SK-N-SH (cell line): ENCODE measurements at regions not wholly inside any gene's neighbourhood (a gene's known extent, or its start where the extent isn't known, plus 50 kb on each side); places are given as distances from the start of the nearest gene placed in this dataset.

ENCODE experiments used
- CTCF ChIA-PET: fragments of 300-600, 350-600 bp; formaldehyde crosslinking; extraction: SDS; loops from one replicate; lab custom pipeline; 2021; lab: Yijun Ruan, JAX
- POLR2A ChIA-PET: fragments of 350-600 bp; sonication (Branson Sonifier 250); formaldehyde crosslinking; extraction: SDS; loops from one replicate; lab custom pipeline; 2020; ENCODE audit warnings: antibody characterized with exemption, inconsistent platforms; lab: Yijun Ruan, JAX
- DNase-seq: peaks from one replicate; pipeline ENCODE4 v3.0.0; 2012
- H2AFZ ChIP-seq: fragments of 200-600 bp; sonication (generic); 2 replicates; pipeline ENCODE4 v1.8.1; 2016; ENCODE audit warnings: antibody characterized with exemption, mild to moderate bottlenecking, low read depth
- H3F3A ChIP-seq: fragments of 200-600 bp; sonication (generic); replicated peaks from 2 replicates; pipeline ENCODE3; 2016; ENCODE audit warnings: antibody characterized with exemption, mild to moderate bottlenecking; ENCODE audit not compliant: insufficient read depth
- H3K27ac ChIP-seq, 2 experiments: fragments of 200-500 bp in 1 of 2; fragments of 200-600 bp in 1 of 2; sonication (Bioruptor generic) in 1 of 2; sonication (generic), shearing (Covaris generic) in 1 of 2; 2 replicates each; pipeline versions ENCODE4 v1.5.1 to v1.6.1; 2014 to 2016; ENCODE audit warnings: low read depth in 2 of 2, inconsistent platforms in 1 of 2, low read length in 1 of 2, mild to moderate bottlenecking in 1 of 2, mixed read lengths in 1 of 2
- H3K27me3 ChIP-seq: fragments of 200-600 bp; sonication (generic), shearing (Covaris generic); 2 replicates; pipeline ENCODE4 v1.6.1; 2016; ENCODE audit warnings: mixed run types; ENCODE audit not compliant: insufficient read depth
- H3K36me3 ChIP-seq, 2 experiments: fragments of 200-500 bp in 1 of 2; fragments of 200-600 bp in 1 of 2; sonication (Bioruptor generic) in 1 of 2; sonication (generic) in 1 of 2; replicated peaks in 1 of 2; 2 replicates each; pipeline versions ENCODE3 to v1.5.1; 2014 to 2016; ENCODE audit warnings: low read length in 1 of 2, mild to moderate bottlenecking in 1 of 2; ENCODE audit not compliant: insufficient read depth in 2 of 2, control insufficient read depth in 1 of 2
- H3K4me1 ChIP-seq, 2 experiments: fragments of 200-500 bp in 1 of 2; fragments of 200-600 bp in 1 of 2; sonication (Bioruptor generic) in 1 of 2; sonication (generic), shearing (Covaris generic) in 1 of 2; 2 replicates each; pipeline versions ENCODE4 v1.5.1 to v1.6.1; 2014 to 2016; ENCODE audit warnings: low read depth in 1 of 2, low read length in 1 of 2, mixed run types in 1 of 2; ENCODE audit not compliant: insufficient read depth in 2 of 2, control insufficient read depth in 1 of 2
- H3K4me2 ChIP-seq: fragments of 200-600 bp; sonication (generic), shearing (Covaris generic); 2 replicates; pipeline ENCODE4 v1.6.1; 2017; ENCODE audit warnings: mixed run types
- H3K4me3 ChIP-seq, 2 experiments: fragments of 200-500 bp in 1 of 2; fragments of 200-600 bp in 1 of 2; sonication (Bioruptor generic) in 1 of 2; sonication (generic), shearing (Covaris generic) in 1 of 2; 2 replicates each; pipeline versions ENCODE4 v1.5.1 to v1.8.1; 2014 to 2016; ENCODE audit warnings: low read depth in 2 of 2, inconsistent platforms in 1 of 2, low read length in 1 of 2, mild to moderate bottlenecking in 1 of 2, mixed read lengths in 1 of 2, moderate library complexity in 1 of 2
- H3K79me2 ChIP-seq: fragments of 200-600 bp; sonication (generic); 2 replicates; pipeline ENCODE4 v1.8.1; 2017; ENCODE audit warnings: mild to moderate bottlenecking; ENCODE audit not compliant: insufficient read depth
- H3K9ac ChIP-seq: fragments of 200-600 bp; sonication (generic); 2 replicates; pipeline ENCODE4 v1.6.1; 2017; ENCODE audit warnings: mixed run types
- H3K9me2 ChIP-seq: fragments of 200-600 bp; sonication (generic); 2 replicates; pipeline ENCODE4 v1.6.1; 2017; ENCODE audit warnings: mixed run types
- H3K9me3 ChIP-seq: fragments of 200-600 bp; sonication (generic); 2 replicates; pipeline ENCODE4 v1.6.1; 2017; ENCODE audit warnings: mixed run types, mild to moderate bottlenecking, moderate library complexity
- H4K20me1 ChIP-seq: fragments of 200-600 bp; sonication (generic); 2 replicates; pipeline ENCODE4 v1.6.1; 2017; ENCODE audit warnings: mild to moderate bottlenecking, mixed run types; ENCODE audit not compliant: insufficient read depth
- CHD2 ChIP-seq: fragments of 150-350 bp; IDR thresholded peaks from 2 replicates; pipeline ENCODE4 v1.6.1; 2018; ENCODE audit warnings: low read length; ENCODE audit not compliant: partially characterized antibody
- EP300 ChIP-seq, 2 experiments: IDR thresholded peaks; 2 replicates each; pipeline versions ENCODE4 v1.4.0 to v1.6.1; 2012; ENCODE audit warnings: borderline replicate concordance in 1 of 2, low read depth in 1 of 2, low read length in 1 of 2
- FOSL2 ChIP-seq: IDR thresholded peaks from 2 replicates; pipeline ENCODE4 v1.4.0; 2012; ENCODE audit warnings: low read depth, mild to moderate bottlenecking, moderate library complexity, borderline replicate concordance
- FOXJ3 ChIP-seq: sonication (generic); formaldehyde crosslinking; IDR thresholded peaks from 2 replicates; pipeline ENCODE4 v1.5.1; 2020; ENCODE audit warnings: mild to moderate bottlenecking, missing genetic modification reagents
- GATA2 ChIP-seq: sonication (generic); formaldehyde crosslinking; IDR thresholded peaks from 2 replicates; pipeline ENCODE4 v1.5.0; 2020; ENCODE audit warnings: mild to moderate bottlenecking, missing genetic modification reagents
- JUND ChIP-seq: IDR thresholded peaks from 2 replicates; pipeline ENCODE4 v1.4.0; 2012
- NFIC ChIP-seq: IDR thresholded peaks from 2 replicates; pipeline ENCODE4 v1.4.0; 2012; ENCODE audit warnings: borderline replicate concordance
- NRF1 ChIP-seq: IDR thresholded peaks from 2 replicates; pipeline ENCODE4 v1.6.1; 2012; ENCODE audit warnings: low read depth, mild to moderate bottlenecking, low read length
- RCOR1 ChIP-seq: fragments of 150-350 bp; IDR thresholded peaks from 2 replicates; pipeline ENCODE4 v1.6.1; 2017; ENCODE audit warnings: antibody characterized with exemption, low read length
- RXRA ChIP-seq: IDR thresholded peaks from 2 replicates; pipeline ENCODE4 v1.4.0; 2012; ENCODE audit warnings: low read depth, mild to moderate bottlenecking, borderline replicate concordance
- SMC3 ChIP-seq: IDR thresholded peaks from 2 replicates; pipeline ENCODE4 v1.6.1; 2012; ENCODE audit warnings: low read depth, low read length, improper control_type of control experiment
- TAF1 ChIP-seq: IDR thresholded peaks from 2 replicates; pipeline ENCODE4 v1.6.1; 2012; ENCODE audit warnings: low read depth, mild to moderate bottlenecking, low read length, moderate library complexity, borderline replicate concordance
- TCF12 ChIP-seq: IDR thresholded peaks from 2 replicates; pipeline ENCODE4 v1.4.0; 2012
- TEAD4 ChIP-seq: IDR thresholded peaks from 2 replicates; pipeline ENCODE4 v1.4.0; 2012; ENCODE audit warnings: mild to moderate bottlenecking, borderline replicate concordance; ENCODE audit not compliant: insufficient read depth
- WGBS: methylation state at CpG from one replicate; pipeline ENCODE4 v1.1.6; 2017; ENCODE audit warnings: low lambda C conversion rate; 5-methylcytosine and 5-hydroxymethylcytosine counted together
- TF ChIP-seq, protein P1 (sequence below): fragments of 150-350 bp; IDR thresholded peaks from 2 replicates; pipeline ENCODE4 v1.6.1; 2017; ENCODE audit warnings: antibody characterized with exemption, low read length, low read depth, borderline replicate concordance
- TF ChIP-seq, protein P2 (sequence below): IDR thresholded peaks from 2 replicates; pipeline ENCODE4 v1.4.0; 2012; ENCODE audit warnings: low read depth, borderline replicate concordance
- TF ChIP-seq, protein P3 (sequence below): fragments of 150-350 bp; IDR thresholded peaks from 2 replicates; pipeline ENCODE4 v1.6.1; 2016; ENCODE audit warnings: mild to moderate bottlenecking, low read depth, low read length
- TF ChIP-seq, protein P4 (sequence below): IDR thresholded peaks from 2 replicates; pipeline ENCODE4 v1.4.0; 2012; ENCODE audit warnings: low read depth, borderline replicate concordance
- TF ChIP-seq, protein P5 (sequence below): IDR thresholded peaks from 2 replicates; pipeline ENCODE4 v1.4.0; 2012; ENCODE audit warnings: low read depth

- H3K4me2 ChIP-seq: no peak overlapping the region
- DNase-seq: peak; percentile 15
- no peaks in the 10 kb centered on the region for H3K36me3 ChIP-seq
- H2AFZ ChIP-seq: no peak overlapping the region
- CTCF ChIA-PET: interaction anchor here (1.0 to 3.0 kb wide), 2 partner anchors 11 to 35 kb away, joined by 5 to 6 read pairs; no protein-coding TSS in a partner anchor
- H3K4me1 ChIP-seq: peaks cover 0 to 6% of the 10 kb centered on the region in 2 experiments; a peak in 2 of 4 replicates
- TF ChIP-seq FOSL2 (no peak), TAF1 (no peak), SMC3 (no peak), CHD2 (peak; percentile 43), GATA2 (CRISPR knock-in tag) (peak; percentile 57; the same call in 1 of the 2 replicates), NRF1 (no peak), NFIC (no peak), RCOR1 (peak; percentile 61; the same call in 1 of the 2 replicates), FOXJ3 (CRISPR knock-in tag) (0 out of 2 replicates have a peak, but pooled peaks have one; percentile 37), TEAD4 (no peak), EP300 (IDR thresholded peaks at IDR 0.05; ENCODE audit: borderline replicate concordance in 1 of 2, low read depth in 1 of 2, low read length in 1 of 2) (peak in 1 of 2 experiments; percentile 88; a peak in 2 of 4 replicates), RXRA (no peak), JUND (no peak), TCF12 (peak; percentile 13; the same call in 1 of the 2 replicates)
- TF ChIP-seq, protein P1, sequence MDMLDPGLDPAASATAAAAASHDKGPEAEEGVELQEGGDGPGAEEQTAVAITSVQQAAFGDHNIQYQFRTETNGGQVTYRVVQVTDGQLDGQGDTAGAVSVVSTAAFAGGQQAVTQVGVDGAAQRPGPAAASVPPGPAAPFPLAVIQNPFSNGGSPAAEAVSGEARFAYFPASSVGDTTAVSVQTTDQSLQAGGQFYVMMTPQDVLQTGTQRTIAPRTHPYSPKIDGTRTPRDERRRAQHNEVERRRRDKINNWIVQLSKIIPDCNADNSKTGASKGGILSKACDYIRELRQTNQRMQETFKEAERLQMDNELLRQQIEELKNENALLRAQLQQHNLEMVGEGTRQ: no peak
- TF ChIP-seq, protein P2, sequence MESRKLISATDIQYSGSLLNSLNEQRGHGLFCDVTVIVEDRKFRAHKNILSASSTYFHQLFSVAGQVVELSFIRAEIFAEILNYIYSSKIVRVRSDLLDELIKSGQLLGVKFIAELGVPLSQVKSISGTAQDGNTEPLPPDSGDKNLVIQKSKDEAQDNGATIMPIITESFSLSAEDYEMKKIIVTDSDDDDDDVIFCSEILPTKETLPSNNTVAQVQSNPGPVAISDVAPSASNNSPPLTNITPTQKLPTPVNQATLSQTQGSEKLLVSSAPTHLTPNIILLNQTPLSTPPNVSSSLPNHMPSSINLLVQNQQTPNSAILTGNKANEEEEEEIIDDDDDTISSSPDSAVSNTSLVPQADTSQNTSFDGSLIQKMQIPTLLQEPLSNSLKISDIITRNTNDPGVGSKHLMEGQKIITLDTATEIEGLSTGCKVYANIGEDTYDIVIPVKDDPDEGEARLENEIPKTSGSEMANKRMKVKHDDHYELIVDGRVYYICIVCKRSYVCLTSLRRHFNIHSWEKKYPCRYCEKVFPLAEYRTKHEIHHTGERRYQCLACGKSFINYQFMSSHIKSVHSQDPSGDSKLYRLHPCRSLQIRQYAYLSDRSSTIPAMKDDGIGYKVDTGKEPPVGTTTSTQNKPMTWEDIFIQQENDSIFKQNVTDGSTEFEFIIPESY: no peak
- TF ChIP-seq, protein P3, sequence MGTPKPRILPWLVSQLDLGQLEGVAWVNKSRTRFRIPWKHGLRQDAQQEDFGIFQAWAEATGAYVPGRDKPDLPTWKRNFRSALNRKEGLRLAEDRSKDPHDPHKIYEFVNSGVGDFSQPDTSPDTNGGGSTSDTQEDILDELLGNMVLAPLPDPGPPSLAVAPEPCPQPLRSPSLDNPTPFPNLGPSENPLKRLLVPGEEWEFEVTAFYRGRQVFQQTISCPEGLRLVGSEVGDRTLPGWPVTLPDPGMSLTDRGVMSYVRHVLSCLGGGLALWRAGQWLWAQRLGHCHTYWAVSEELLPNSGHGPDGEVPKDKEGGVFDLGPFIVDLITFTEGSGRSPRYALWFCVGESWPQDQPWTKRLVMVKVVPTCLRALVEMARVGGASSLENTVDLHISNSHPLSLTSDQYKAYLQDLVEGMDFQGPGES: no peak
- TF ChIP-seq, protein P4, sequence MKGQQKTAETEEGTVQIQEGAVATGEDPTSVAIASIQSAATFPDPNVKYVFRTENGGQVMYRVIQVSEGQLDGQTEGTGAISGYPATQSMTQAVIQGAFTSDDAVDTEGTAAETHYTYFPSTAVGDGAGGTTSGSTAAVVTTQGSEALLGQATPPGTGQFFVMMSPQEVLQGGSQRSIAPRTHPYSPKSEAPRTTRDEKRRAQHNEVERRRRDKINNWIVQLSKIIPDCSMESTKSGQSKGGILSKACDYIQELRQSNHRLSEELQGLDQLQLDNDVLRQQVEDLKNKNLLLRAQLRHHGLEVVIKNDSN: no peak
- TF ChIP-seq, protein P5, sequence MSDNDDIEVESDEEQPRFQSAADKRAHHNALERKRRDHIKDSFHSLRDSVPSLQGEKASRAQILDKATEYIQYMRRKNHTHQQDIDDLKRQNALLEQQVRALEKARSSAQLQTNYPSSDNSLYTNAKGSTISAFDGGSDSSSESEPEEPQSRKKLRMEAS: no peak
- 59% methylated on average over 7 of the region's 7 CpGs for WGBS
- no peaks in the 10 kb centered on the region for H3K9me3 ChIP-seq
- no peaks in the 10 kb centered on the region for H3F3A ChIP-seq
- POLR2A ChIA-PET: no interaction called here
- no peaks in the 10 kb centered on the region for H3K9me2 ChIP-seq
- peak overlapping the region in 1 of 2 experiments; percentile 78; a peak in 2 of 4 replicates for H3K27ac ChIP-seq
- no peaks in the 10 kb centered on the region for H3K79me2 ChIP-seq
- H3K4me3 ChIP-seq: no peak overlapping the region
- H4K20me1 ChIP-seq: no peaks in the 10 kb centered on the region
- H3K27me3 ChIP-seq: no peaks in the 10 kb centered on the region
- H3K9ac ChIP-seq: no peak overlapping the region
Observed at GRCh38 chr4:126568652-126569570, 1063.8 kb upstream of the INTU start.
